Fibroblast of pulmonary artery (primary cell): ENCODE measurements at regions not wholly inside any gene's neighbourhood (a gene's known extent, or its start where the extent isn't known, plus 50 kb on each side); places are given as distances from the start of the nearest gene placed in this dataset.

Experiments used
- DNase-seq: peaks from one replicate; pipeline ENCODE4 v3.0.0-alpha.2; 2010; ENCODE audit warnings: low read depth
- H3K4me3 ChIP-seq: replicated peaks from 2 replicates; pipeline ENCODE4 v1.5.1; 2011; ENCODE audit warnings: low read depth, mild to moderate bottlenecking, control low read depth, low read length, moderate library complexity
- CTCF ChIP-seq: IDR thresholded peaks from 2 replicates; pipeline ENCODE4 v1.5.1; 2011; ENCODE audit warnings: mild to moderate bottlenecking, control low read depth, low read length, inconsistent platforms; ENCODE audit errors: missing control alignments

DNA sequence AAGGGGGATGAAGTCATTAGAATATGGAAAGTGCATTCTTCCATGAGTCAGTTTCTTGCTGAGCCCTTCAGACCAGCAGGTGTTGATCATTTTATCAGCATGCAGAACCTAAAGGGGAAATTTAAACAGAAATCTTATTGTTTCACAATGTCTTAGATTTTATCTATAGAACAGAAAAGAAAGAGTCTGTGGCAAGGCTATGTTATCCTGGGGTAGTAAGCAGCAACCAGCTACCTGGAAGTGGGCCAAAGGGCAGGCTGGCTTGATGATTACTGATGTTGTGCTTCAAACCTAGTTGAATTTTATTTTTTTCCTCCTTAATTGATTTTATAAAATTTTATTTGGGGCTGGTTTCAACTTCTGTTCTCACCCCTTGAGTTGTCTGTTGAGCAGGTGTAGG is 101.5 kb downstream of the LRRC70 start:
- no peak for DNase-seq
- TF ChIP-seq CTCF: no peak
- H3K4me3 ChIP-seq: no peak overlapping the region
